GM21723 (cell line): ENCODE measurements at regions not wholly inside any gene's neighbourhood (a gene's known extent, or its start where the extent isn't known, plus 50 kb on each side); places are given as distances from the start of the nearest gene placed in this dataset.
"Not testable (repeated sequence)": the region's sequence is repeated elsewhere in the genome, so short reads cannot be mapped to it uniquely, and the experiment has no call there.

Source experiments
- ATAC-seq: cut with Tn5 transposase; IDR thresholded peaks from one replicate; pipeline ENCODE4 v1.9.1; 2021; ENCODE audit warnings: mild to moderate bottlenecking, moderate library complexity; ENCODE audit not compliant: unreplicated experiment

DNA sequence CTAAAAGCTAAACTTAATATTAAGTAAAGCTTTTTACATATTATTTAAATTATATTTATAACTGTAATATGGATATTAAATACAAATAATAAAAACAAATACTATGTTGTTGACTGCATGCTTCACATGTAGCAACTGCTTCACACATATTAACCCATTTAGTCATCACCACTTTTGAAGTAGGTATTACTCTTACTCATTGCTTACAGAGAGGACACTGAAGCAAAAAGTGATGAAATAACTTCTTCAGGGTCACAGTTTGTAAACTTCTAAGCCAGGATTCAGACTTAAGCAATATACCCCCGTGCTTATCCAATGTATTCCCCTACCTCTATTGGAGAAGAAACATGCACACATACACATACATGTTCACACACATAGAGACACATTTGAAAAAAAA is 166.6 kb downstream of the DKK2 start:
- ATAC-seq: no peak

DNA sequence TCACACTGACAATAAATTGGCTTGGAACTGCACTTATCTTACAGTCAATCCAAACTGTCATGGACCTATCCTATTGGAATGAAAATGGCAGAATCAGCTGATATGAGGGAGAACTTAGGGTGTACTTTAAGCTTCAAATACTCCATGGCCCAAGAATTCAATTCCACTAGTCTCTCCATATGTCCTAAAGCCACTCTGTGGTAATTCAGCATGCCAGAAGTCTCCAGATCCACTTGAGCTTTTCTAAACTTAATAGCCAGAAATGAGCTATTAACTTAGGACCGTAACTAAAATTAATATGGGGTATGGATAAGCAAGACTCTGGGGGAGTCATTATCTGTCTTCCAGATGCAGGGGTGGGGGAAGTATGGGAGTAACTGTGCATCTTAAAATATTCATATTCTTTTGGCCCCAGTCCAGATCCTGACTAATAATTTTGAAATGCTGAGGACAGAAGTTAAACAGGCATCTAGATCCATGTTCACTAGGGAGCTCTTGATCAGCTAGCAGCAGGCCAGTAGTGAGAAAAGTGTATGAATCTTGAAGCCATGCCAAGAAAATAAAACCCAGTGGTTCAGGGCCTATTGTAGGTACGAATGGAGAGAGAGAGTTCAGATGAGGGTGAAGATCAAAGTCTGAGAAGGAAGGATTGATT is 167.6 kb downstream of the DKK2 start:
- ATAC-seq: no peak

- no peak for ATAC-seq
Observed at GRCh38 chr4:106864231-106864630, 171.9 kb downstream of the DKK2 start.

DNA sequence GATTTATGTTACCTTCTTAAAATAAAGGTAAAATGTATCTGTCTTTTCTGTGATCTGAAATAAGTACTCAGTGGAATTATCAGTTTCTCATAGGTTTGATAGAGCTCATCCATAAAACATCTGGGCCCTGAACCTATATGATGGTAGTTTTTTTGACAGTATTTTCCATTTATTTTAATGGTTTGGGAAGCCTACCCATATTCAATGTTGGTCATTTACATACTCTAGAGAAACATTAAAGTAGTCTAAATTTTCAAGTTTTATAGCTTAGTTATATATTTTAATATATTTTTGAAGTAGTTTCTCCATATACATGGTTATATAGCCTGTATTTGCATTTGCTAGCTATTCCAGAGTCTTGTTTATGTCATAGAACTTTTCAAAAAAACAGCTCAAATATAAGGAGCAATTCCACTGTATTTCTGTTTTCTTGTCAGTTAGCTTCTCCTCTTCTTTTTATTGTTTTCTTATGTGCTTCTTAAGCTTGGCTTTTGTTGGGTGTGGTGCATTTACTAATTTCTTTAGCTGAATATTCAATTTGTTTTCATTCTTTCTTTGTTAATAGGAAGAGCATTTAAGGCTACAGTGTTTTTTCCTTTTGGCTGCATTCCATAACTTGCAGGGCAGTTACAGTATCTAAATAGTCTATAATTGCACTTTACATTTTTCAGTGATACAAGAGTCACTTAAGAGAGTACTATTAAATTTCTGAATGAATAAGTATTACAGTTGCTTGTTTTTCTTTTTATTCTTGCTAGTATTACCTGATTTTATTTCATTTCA is 181.4 kb downstream of the DKK2 start:
- no peak for ATAC-seq

- ATAC-seq: no peak
Observed at GRCh38 chr4:106852426-106852825, 183.7 kb downstream of the DKK2 start.

GRCh38 chr4:106851726-106852125 is 184.4 kb downstream of the DKK2 start:
- ATAC-seq: no peak

DNA sequence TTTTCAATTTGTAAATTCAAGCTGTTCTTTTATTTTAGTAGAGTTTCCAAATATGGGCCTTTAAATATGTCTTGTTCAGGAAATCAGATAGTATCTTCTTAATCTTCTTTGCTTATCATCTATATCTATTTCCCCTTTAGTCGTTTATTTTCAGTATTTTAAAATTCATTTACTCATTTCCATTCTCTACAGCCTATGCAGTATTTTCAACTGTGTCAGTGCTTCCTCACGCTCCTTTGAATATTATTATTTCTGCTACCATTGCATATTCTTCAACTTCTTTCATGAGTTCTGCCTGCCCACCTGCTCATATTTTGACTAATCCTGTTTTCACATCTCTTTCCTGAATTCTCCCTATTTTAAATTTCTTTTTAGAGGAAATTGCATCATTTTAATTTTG is 185.4 kb downstream of the DKK2 start:
- ATAC-seq: no peak

GRCh38 chr4:106835919-106836318 is 200.2 kb downstream of the DKK2 start:
- no peak for ATAC-seq

- ATAC-seq: no peak
Observed at GRCh38 chr4:106830879-106831278, 205.2 kb downstream of the DKK2 start.

DNA sequence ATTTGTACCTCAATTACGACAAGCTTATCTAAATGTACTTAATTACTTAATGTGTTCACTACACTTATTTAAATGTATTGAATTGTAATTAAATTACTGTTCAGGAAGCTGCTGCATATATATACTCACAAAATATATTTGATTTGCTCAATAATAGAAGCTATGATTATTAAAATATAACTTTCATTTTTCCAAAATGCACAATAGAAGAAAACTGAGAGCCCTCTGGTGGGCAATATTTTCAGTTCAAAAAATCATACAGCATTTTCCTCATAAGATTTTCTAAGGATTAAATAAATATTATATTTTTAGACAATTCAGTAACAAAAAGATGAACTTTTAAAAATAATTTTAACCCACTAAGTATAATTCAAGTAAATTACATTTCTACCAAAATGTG is 217.3 kb downstream of the DKK2 start:
- ATAC-seq: no peak

GRCh38 chr4:106816496-106816895 is 219.6 kb downstream of the DKK2 start:
- no peak for ATAC-seq

- ATAC-seq: no peak
Observed at GRCh38 chr4:106810122-106810521, 226.0 kb downstream of the DKK2 start.

DNA sequence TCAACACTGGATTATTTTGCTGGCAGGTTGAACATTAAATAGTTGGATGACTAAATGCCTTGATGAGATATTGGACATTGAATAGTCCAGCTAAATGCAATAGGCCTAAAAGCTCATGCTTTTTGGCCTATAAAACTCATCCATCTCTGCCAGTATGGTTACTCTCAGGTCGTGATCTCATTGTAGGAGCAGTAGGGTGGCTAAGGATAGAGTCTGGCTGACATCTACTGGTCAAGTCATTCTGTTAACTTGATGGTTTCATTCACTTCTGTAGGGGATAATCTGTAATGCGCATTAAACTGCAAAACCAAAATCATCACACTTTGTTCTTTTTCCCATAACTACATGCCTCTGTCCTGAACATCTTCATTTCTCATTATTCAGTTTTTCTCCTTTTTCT is 227.0 kb downstream of the DKK2 start:
- ATAC-seq: no peak

- ATAC-seq: no peak
Observed at GRCh38 chr4:106806158-106806797, 229.8 kb downstream of the DKK2 start.

GRCh38 chr4:106803083-106803482 is 233.0 kb downstream of the DKK2 start:
- no peak for ATAC-seq

GRCh38 chr4:106801386-106801785 is 234.7 kb downstream of the DKK2 start:
- ATAC-seq: no peak

GRCh38 chr4:106796876-106797275 is 239.2 kb downstream of the DKK2 start:
- ATAC-seq: no peak

GRCh38 chr4:106795326-106795725 is 240.8 kb downstream of the DKK2 start:
- ATAC-seq: no peak

- ATAC-seq: no peak
Observed at GRCh38 chr4:106793933-106794332, 242.2 kb downstream of the DKK2 start.

DNA sequence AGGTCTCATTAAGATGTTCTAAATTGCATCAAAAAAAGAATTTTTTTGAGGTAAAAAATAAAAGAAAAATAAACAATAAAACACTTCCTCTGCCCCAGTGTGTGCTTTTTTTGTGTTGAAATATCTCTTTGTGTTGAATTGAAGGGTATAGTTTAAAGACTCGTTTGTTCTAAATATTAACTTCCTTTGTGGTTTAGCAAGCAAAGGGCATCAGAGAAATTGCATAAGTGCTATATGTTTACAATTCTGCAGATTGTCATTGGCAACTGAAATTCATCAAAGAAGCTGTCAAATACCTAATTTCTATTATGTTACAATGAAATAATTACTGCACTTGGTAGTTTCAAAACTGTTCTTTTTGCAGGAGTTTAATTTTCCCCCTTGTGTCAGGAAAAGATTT is 260.5 kb downstream of the DKK2 start:
- no peak for ATAC-seq

- ATAC-seq: not testable (repeated sequence)
Observed at GRCh38 chr4:106774055-106774454, 262.1 kb downstream of the DKK2 start.
